Neural cell (in vitro differentiated cells): ENCODE measurements at regions not wholly inside any gene's neighbourhood (a gene's known extent, or its start where the extent isn't known, plus 50 kb on each side); places are given as distances from the start of the nearest gene placed in this dataset.

Source experiments
- EZH2 ChIP-seq: fragments of 200-600, 300-800 bp; shearing (Covaris generic), sonication (generic); IDR thresholded peaks from 2 replicates; pipeline ENCODE4 v1.6.1; 2014; ENCODE audit warnings: antibody characterized with exemption, low read length, borderline replicate concordance, mild to moderate bottlenecking; ENCODE audit not compliant: insufficient read depth, poor library complexity, severe bottlenecking
- POLR2AphosphoS5 ChIP-seq: IDR thresholded peaks from 2 replicates; pipeline ENCODE4 v1.6.1; 2012
- RAD21 ChIP-seq: fragments of 450-650 bp; conservative IDR thresholded peaks from 2 replicates; pipeline ENCODE4 v1.6.1; 2014; ENCODE audit warnings: antibody characterized with exemption, mild to moderate bottlenecking, moderate library complexity
- REST ChIP-seq: IDR thresholded peaks from 2 replicates; pipeline ENCODE4 v1.6.1; 2012; ENCODE audit warnings: borderline replicate concordance
- SMC3 ChIP-seq: fragments of 450-650 bp; conservative IDR thresholded peaks from 2 replicates; pipeline ENCODE4 v1.6.1; 2014; ENCODE audit warnings: antibody characterized with exemption, mild to moderate bottlenecking, moderate library complexity; ENCODE audit not compliant: poor library complexity
- TF ChIP-seq, protein P1 (sequence below): fragments of 450-650 bp; IDR thresholded peaks from 2 replicates; pipeline ENCODE4 v1.5.1; 2014; ENCODE audit warnings: antibody characterized with exemption, mild to moderate bottlenecking, moderate library complexity; ENCODE audit not compliant: poor library complexity, severe bottlenecking

- TF ChIP-seq, protein P1, sequence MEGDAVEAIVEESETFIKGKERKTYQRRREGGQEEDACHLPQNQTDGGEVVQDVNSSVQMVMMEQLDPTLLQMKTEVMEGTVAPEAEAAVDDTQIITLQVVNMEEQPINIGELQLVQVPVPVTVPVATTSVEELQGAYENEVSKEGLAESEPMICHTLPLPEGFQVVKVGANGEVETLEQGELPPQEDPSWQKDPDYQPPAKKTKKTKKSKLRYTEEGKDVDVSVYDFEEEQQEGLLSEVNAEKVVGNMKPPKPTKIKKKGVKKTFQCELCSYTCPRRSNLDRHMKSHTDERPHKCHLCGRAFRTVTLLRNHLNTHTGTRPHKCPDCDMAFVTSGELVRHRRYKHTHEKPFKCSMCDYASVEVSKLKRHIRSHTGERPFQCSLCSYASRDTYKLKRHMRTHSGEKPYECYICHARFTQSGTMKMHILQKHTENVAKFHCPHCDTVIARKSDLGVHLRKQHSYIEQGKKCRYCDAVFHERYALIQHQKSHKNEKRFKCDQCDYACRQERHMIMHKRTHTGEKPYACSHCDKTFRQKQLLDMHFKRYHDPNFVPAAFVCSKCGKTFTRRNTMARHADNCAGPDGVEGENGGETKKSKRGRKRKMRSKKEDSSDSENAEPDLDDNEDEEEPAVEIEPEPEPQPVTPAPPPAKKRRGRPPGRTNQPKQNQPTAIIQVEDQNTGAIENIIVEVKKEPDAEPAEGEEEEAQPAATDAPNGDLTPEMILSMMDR: no peak
- TF ChIP-seq POLR2AphosphoS5 (no peak), EZH2 (no peak), REST (no peak), SMC3 (no peak), RAD21 (no peak)
Measured at GRCh38 chr6:112997421-112998085, 650.4 kb downstream of the RFPL4B start.
